CD14-positive monocyte (primary cell): ENCODE measurements at regions not wholly inside any gene's neighbourhood (a gene's known extent, or its start where the extent isn't known, plus 50 kb on each side); places are given as distances from the start of the nearest gene placed in this dataset.

Experiments used
- DNase-seq, 3 donors: peaks; one replicate each; pipeline ENCODE4 v3.0.0-alpha.2; 2011 to 2022
- H2AFZ ChIP-seq: 2 replicates; pipeline ENCODE4 v1.6.0; 2012; ENCODE audit warnings: mild to moderate bottlenecking, low read depth, low read length, inconsistent platforms; ENCODE audit not compliant: insufficient read depth, poor library complexity, severe bottlenecking
- H3K27ac ChIP-seq, 2 donors: 1 replicate in 1 of 2; 2 replicates in 1 of 2; pipeline ENCODE4 v1.5.1; 2012 to 2013; ENCODE audit warnings: low read length in 2 of 2, control low read depth in 1 of 2, inconsistent platforms in 1 of 2, low read depth in 1 of 2, mild to moderate bottlenecking in 1 of 2
- H3K27me3 ChIP-seq, 2 donors: one replicate each; pipeline versions ENCODE4 v1.6.0 to v1.6.1; 2011 to 2013; ENCODE audit warnings: low read length in 2 of 2; ENCODE audit not compliant: control insufficient read depth in 2 of 2, insufficient read depth in 2 of 2
- H3K36me3 ChIP-seq, 2 donors: replicated peaks in 1 of 2; 1 replicate in 1 of 2; 2 replicates in 1 of 2; pipeline versions ENCODE4 v1.5.1 to v1.6.1; 2012 to 2013; ENCODE audit warnings: low read length in 2 of 2, control low read depth in 1 of 2, inconsistent platforms in 1 of 2, mild to moderate bottlenecking in 1 of 2; ENCODE audit not compliant: insufficient read depth in 2 of 2, control insufficient read depth in 1 of 2
- H3K4me1 ChIP-seq, 2 donors: 1 replicate in 1 of 2; 2 replicates in 1 of 2; pipeline versions ENCODE4 v1.5.1 to v1.6.1; 2012 to 2013; ENCODE audit warnings: low read length in 2 of 2, control low read depth in 1 of 2, inconsistent platforms in 1 of 2, mild to moderate bottlenecking in 1 of 2, moderate library complexity in 1 of 2; ENCODE audit not compliant: insufficient read depth in 2 of 2, control insufficient read depth in 1 of 2
- H3K4me2 ChIP-seq: replicated peaks from 2 replicates; pipeline ENCODE3; 2012; ENCODE audit warnings: low read length, moderate library complexity, mild to moderate bottlenecking; ENCODE audit not compliant: poor library complexity, severe bottlenecking; ENCODE audit errors: extremely low read depth
- H3K4me3 ChIP-seq, 3 experiments: fragments of 200-600 bp in 1 of 3; sonication (generic) in 1 of 3; replicated peaks in 1 of 3; 1 replicate in 2 of 3; 2 replicates in 1 of 3; pipeline ENCODE4 v1.5.1; 2011 to 2013; ENCODE audit warnings: low read length in 3 of 3, mild to moderate bottlenecking in 3 of 3, control low read depth in 2 of 3, low read depth in 2 of 3, inconsistent platforms in 1 of 3, moderate library complexity in 1 of 3
- H3K79me2 ChIP-seq: 2 replicates; pipeline ENCODE4 v1.6.0; 2012; ENCODE audit warnings: mild to moderate bottlenecking, control low read depth, inconsistent platforms, low read length, moderate library complexity; ENCODE audit not compliant: insufficient read depth
- H3K9ac ChIP-seq: 2 replicates; pipeline ENCODE4 v1.6.0; 2017; ENCODE audit warnings: low read length, mild to moderate bottlenecking; ENCODE audit not compliant: insufficient read depth, poor library complexity, severe bottlenecking
- H3K9me3 ChIP-seq, 2 donors: replicated peaks in 1 of 2; 1 replicate in 1 of 2; 2 replicates in 1 of 2; pipeline versions ENCODE4 v1.5.1 to v1.6.1; 2012 to 2013; ENCODE audit warnings: low read length in 2 of 2, control low read depth in 1 of 2; ENCODE audit not compliant: control insufficient read depth in 1 of 2, insufficient read depth in 1 of 2
- H4K20me1 ChIP-seq: 2 replicates; pipeline ENCODE4 v1.6.0; 2012; ENCODE audit warnings: mild to moderate bottlenecking, low read length, control low read depth, moderate library complexity; ENCODE audit not compliant: insufficient read depth
- H3K27ac Mint-ChIP-seq, 7 donors: one replicate each; pipeline ENCODE4 v1.8.0; 2020; ENCODE audit warnings: mild to moderate bottlenecking in 7 of 7, mixed read lengths in 7 of 7, moderate library complexity in 6 of 7, inconsistent platforms in 2 of 7
- H3K27me3 Mint-ChIP-seq, 3 donors: one replicate each; pipeline ENCODE4 v1.8.0; 2021 to 2022; ENCODE audit warnings: low read depth in 3 of 3, mild to moderate bottlenecking in 3 of 3, mixed read lengths in 3 of 3, moderate library complexity in 3 of 3, inconsistent platforms in 1 of 3
- H3K36me3 Mint-ChIP-seq, 2 donors: one replicate each; pipeline ENCODE4 v1.8.0; 2020; ENCODE audit warnings: mixed read lengths in 2 of 2, inconsistent platforms in 1 of 2, mild to moderate bottlenecking in 1 of 2
- H3K4me1 Mint-ChIP-seq: one replicate; pipeline ENCODE4 v1.8.0; 2020; ENCODE audit warnings: mild to moderate bottlenecking, mixed read lengths
- H3K4me3 Mint-ChIP-seq, 2 donors: one replicate each; pipeline ENCODE4 v1.8.0; 2020; ENCODE audit warnings: mild to moderate bottlenecking in 2 of 2, mixed read lengths in 2 of 2, moderate library complexity in 1 of 2
- H3K9me3 Mint-ChIP-seq, 7 donors: one replicate each; pipeline ENCODE4 v1.8.0; 2020 to 2022; ENCODE audit warnings: mixed read lengths in 7 of 7, mild to moderate bottlenecking in 6 of 7, moderate library complexity in 6 of 7, inconsistent platforms in 2 of 7
- CTCF ChIP-seq: fragments of 200-600 bp; IDR thresholded peaks from one replicate; pipeline ENCODE4 v1.8.0; 2022; ENCODE audit warnings: antibody characterized with exemption, mild to moderate bottlenecking
- WGBS: methylation state at CpG from one replicate; pipeline ENCODE4 v1.1.5; 2013; ENCODE audit warnings: missing lambda C conversion rate; ENCODE audit not compliant: insufficient coverage; 5-methylcytosine and 5-hydroxymethylcytosine counted together
- intact Hi-C, 2 donors: fragments of 100-400 bp; cut with micrococcal nuclease; formaldehyde crosslinking; loops; one replicate each; pipeline versions ENCODE4 v1.15.0 to v1.15.1; 2023

GRCh38 chr14:99004112-99004511 is 267.9 kb downstream of the BCL11B start:
- H3K9me3 ChIP-seq = peaks cover 0 to 14% of the 10 kb centered on the region in 2 donors
- H2AFZ ChIP-seq = no peak overlapping the region
- intact Hi-C loops = no loop called here
- H3K27me3 ChIP-seq = no peaks in the 10 kb centered on the region
- Mint-ChIP-seq H3K27ac (no peak overlapping the region), H3K4me1 (peaks cover 12% of the 10 kb centered on the region), H3K4me3 (no peak overlapping the region), H3K27me3 (peaks cover 0 to 6% (median 0%) of the 10 kb centered on the region in 3 donors), H3K9me3 (peaks cover 0 to 13% (median 8%) of the 10 kb centered on the region in 7 donors), H3K36me3 (peaks cover 0 to 3% of the 10 kb centered on the region in 2 donors)
- peak in 1 of 3 donors; percentile 2 for DNase-seq
- no peak overlapping the region for H3K27ac ChIP-seq
- no peak for TF ChIP-seq CTCF
- no peak overlapping the region for H3K4me3 ChIP-seq
- H4K20me1 ChIP-seq = no peaks in the 10 kb centered on the region
- whole genome bisulfite sequencing = no CpG with 5 or more reads among the region's 3 CpGs
- H3K36me3 ChIP-seq = no peaks in the 10 kb centered on the region
- H3K9ac ChIP-seq = no peak overlapping the region
- no peaks in the 10 kb centered on the region for H3K79me2 ChIP-seq
- H3K4me1 ChIP-seq = peaks cover 0 to 4% of the 10 kb centered on the region in 2 donors
- no peak overlapping the region for H3K4me2 ChIP-seq

GRCh38 chr14:99006276-99006675 is 265.7 kb downstream of the BCL11B start:
- H3K9me3 ChIP-seq = peaks cover 0 to 21% of the 10 kb centered on the region in 2 donors
- H3K9ac ChIP-seq = no peak overlapping the region
- Mint-ChIP-seq H3K4me1 (peaks cover 12% of the 10 kb centered on the region), H3K36me3 (peaks cover 3% of the 10 kb centered on the region in 2 donors), H3K27ac (no peak overlapping the region), H3K9me3 (peaks cover 0 to 19% (median 9%) of the 10 kb centered on the region in 7 donors), H3K4me3 (no peak overlapping the region), H3K27me3 (peaks cover 0 to 7% (median 0%) of the 10 kb centered on the region in 3 donors)
- no peak for TF ChIP-seq CTCF
- no peak overlapping the region for H2AFZ ChIP-seq
- intact Hi-C loops = no loop called here
- no peaks in the 10 kb centered on the region for H3K27me3 ChIP-seq
- H3K79me2 ChIP-seq = no peaks in the 10 kb centered on the region
- no peaks in the 10 kb centered on the region for H3K36me3 ChIP-seq
- H3K4me1 ChIP-seq = peaks cover 0 to 4% of the 10 kb centered on the region in 2 donors
- 88% methylated on average over 4 of the region's 5 CpGs for WGBS
- H3K4me3 ChIP-seq = no peak overlapping the region
- H3K27ac ChIP-seq = no peak overlapping the region
- DNase-seq = no peak
- no peaks in the 10 kb centered on the region for H4K20me1 ChIP-seq
- H3K4me2 ChIP-seq = no peak overlapping the region
